HepG2 (cell line): ENCODE measurements at regions not wholly inside any gene's neighbourhood (a gene's known extent, or its start where the extent isn't known, plus 50 kb on each side); places are given as distances from the start of the nearest gene placed in this dataset.

Source experiments
- ARID3A ChIP-seq: IDR thresholded peaks from 2 replicates; pipeline ENCODE4 v1.6.1; 2012; ENCODE audit warnings: low read depth, low read length, improper control_type of control experiment
- ARNT2 ChIP-seq: sonication (generic); formaldehyde crosslinking; IDR thresholded peaks from 2 replicates; pipeline ENCODE4 v1.8.0; 2022; ENCODE audit warnings: mild to moderate bottlenecking, low read depth, missing genetic modification reagents, moderate library complexity
- ATF6 ChIP-seq: sonication (generic); formaldehyde crosslinking; conservative IDR thresholded peaks from 2 replicates; pipeline ENCODE4 v1.4.0; 2020; ENCODE audit warnings: missing genetic modification reagents
- CBFB ChIP-seq: sonication (generic); formaldehyde crosslinking; IDR thresholded peaks from 2 replicates; pipeline ENCODE4 v1.4.0; 2020; ENCODE audit warnings: missing genetic modification reagents
- ELF1 ChIP-seq: sonication (generic); formaldehyde crosslinking; IDR thresholded peaks from 2 replicates; pipeline ENCODE4 v1.4.0; 2020; ENCODE audit warnings: missing genetic modification reagents
- NBN ChIP-seq: fragments of 450-650 bp; conservative IDR thresholded peaks from 2 replicates; pipeline ENCODE4 v1.6.1; 2017
- PHF20 ChIP-seq: sonication (generic); formaldehyde crosslinking; IDR thresholded peaks from 2 replicates; pipeline ENCODE4 v1.5.0; 2020; ENCODE audit warnings: mild to moderate bottlenecking, missing genetic modification reagents
- REST ChIP-seq, 2 experiments: IDR thresholded peaks; 2 replicates each; pipeline ENCODE4 v1.6.1; 2011 to 2012; ENCODE audit warnings: low read length in 2 of 2, borderline replicate concordance in 1 of 2, low read depth in 1 of 2, mild to moderate bottlenecking in 1 of 2, moderate library complexity in 1 of 2
- RXRB ChIP-seq: IDR thresholded peaks from 2 replicates; pipeline ENCODE4 v1.6.1; 2016; ENCODE audit warnings: borderline replicate concordance, missing genetic modification reagents, missing compliant biosample characterization
- SIN3A ChIP-seq: IDR thresholded peaks from 2 replicates; pipeline ENCODE4 v1.6.1; 2011; ENCODE audit warnings: low read depth, mild to moderate bottlenecking, control low read depth, low read length, borderline replicate concordance
- SOX5 ChIP-seq: IDR thresholded peaks from 2 replicates; pipeline ENCODE4 v1.6.1; 2016; ENCODE audit warnings: borderline replicate concordance
- SPEN ChIP-seq: sonication (generic); formaldehyde crosslinking; IDR thresholded peaks from 2 replicates; pipeline ENCODE4 v1.5.1; 2020; ENCODE audit warnings: low read depth, mild to moderate bottlenecking, missing genetic modification reagents
- TERF1 ChIP-seq: sonication (generic); formaldehyde crosslinking; IDR thresholded peaks from 2 replicates; pipeline ENCODE4 v1.8.0; 2022; ENCODE audit warnings: mild to moderate bottlenecking, missing genetic modification reagents, moderate library complexity
- ZBTB34 ChIP-seq: sonication (generic); formaldehyde crosslinking; IDR thresholded peaks from 2 replicates; pipeline ENCODE4 v1.8.0; 2022; ENCODE audit warnings: mild to moderate bottlenecking, missing genetic modification reagents
- ZBTB37 ChIP-seq: sonication (generic); formaldehyde crosslinking; IDR thresholded peaks from 2 replicates; pipeline ENCODE4 v1.4.0; 2020; ENCODE audit warnings: mild to moderate bottlenecking, missing genetic modification reagents
- ZC3H13 ChIP-seq: sonication (generic); formaldehyde crosslinking; IDR thresholded peaks from 2 replicates; pipeline ENCODE4 v1.8.1; 2023; ENCODE audit warnings: mild to moderate bottlenecking, missing genetic modification reagents, moderate library complexity
- ZNF598 ChIP-seq: sonication (generic); formaldehyde crosslinking; IDR thresholded peaks from 2 replicates; pipeline ENCODE4 v1.5.1; 2020; ENCODE audit warnings: mild to moderate bottlenecking, missing genetic modification reagents, borderline replicate concordance
- ZNF788 ChIP-seq: sonication (generic); formaldehyde crosslinking; IDR thresholded peaks from 2 replicates; pipeline ENCODE4 v1.5.0; 2020; ENCODE audit warnings: mild to moderate bottlenecking, missing genetic modification reagents, borderline replicate concordance

- TF ChIP-seq TERF1 (CRISPR knock-in tag) (no peak), ATF6 (CRISPR knock-in tag) (no peak), ARID3A (peak; percentile 80), RXRB (CRISPR knock-in tag) (peak; percentile 47; the same call in 1 of the 2 replicates), SPEN (CRISPR knock-in tag) (no peak), ARNT2 (CRISPR knock-in tag) (no peak), ZNF598 (CRISPR knock-in tag) (no peak), ZBTB34 (CRISPR knock-in tag) (no peak), NBN (no peak), ZBTB37 (no peak), ZC3H13 (CRISPR knock-in tag) (no peak), ZNF788 (CRISPR knock-in tag) (no peak), CBFB (CRISPR knock-in tag) (no peak), ELF1 (CRISPR knock-in tag) (no peak), REST (IDR thresholded peaks at IDR 0.05; ENCODE audit: borderline replicate concordance in 1 of 2, low read depth in 1 of 2, low read length in 2 of 2) (no peak), SIN3A (no peak), PHF20 (CRISPR knock-in tag) (no peak), SOX5 (CRISPR knock-in tag) (peak; percentile 88)
Observed at GRCh38 chr6:109295109-109295773, 87.0 kb downstream of the CD164 start (continued).
